ENCODE measurements at regions not wholly inside any gene's neighbourhood (a gene's known extent, or its start where the extent isn't known, plus 50 kb on each side); places are given as distances from the start of the nearest gene placed in this dataset.
"Not testable (repeated sequence)": the region's sequence is repeated elsewhere in the genome, so short reads cannot be mapped to it uniquely, and the experiment has no call there.

DNA sequence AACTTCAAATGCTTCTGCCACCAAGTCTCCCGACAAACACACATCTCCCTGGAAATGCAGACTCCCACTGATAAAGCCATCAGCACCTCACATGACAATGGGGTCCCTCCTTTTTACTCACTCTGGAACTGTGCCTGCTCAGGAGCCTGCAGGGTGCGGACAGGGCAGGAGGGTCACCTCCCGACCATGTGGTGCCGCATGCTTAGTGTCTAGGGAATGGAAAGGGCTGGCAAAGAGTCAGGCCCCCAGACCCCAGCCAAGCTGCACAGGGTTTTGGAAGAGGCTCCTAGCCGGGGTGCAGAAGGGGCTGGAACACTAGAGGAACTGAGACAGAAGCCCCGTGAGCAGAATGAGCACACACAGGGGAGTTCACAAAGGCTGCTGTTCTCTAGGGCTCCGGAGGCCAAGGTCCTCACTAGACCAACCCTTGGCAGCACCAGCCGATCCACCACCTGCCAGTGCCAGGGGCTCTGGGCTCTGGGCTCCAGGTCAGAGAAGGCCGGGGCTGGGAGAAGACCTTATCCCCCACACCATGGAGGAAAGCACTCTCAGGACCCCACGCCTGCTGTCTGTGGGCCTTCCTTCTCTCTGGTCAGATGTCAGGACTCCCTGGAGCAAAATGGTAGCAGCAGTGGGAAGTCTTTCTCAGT lies 125.1 kb upstream of the FGF3 start:
- no peak overlapping the region for H3K27ac ChIP-seq (ENCODE audit: low read length)
- no peaks in the 10 kb centered on the region for H3K27me3 ChIP-seq (ENCODE audit: control insufficient read depth, insufficient read depth, low read length)
- H3K9me3 ChIP-seq (ENCODE audit: control insufficient read depth, low read depth, low read length) = no peaks in the 10 kb centered on the region
- no peak for DNase-seq
- no peaks in the 10 kb centered on the region for H3K36me3 ChIP-seq (ENCODE audit: control insufficient read depth, insufficient read depth, low read length)
- no CpG with 5 or more reads among the region's 10 CpGs for WGBS (ENCODE audit: insufficient coverage, low lambda C conversion rate)
- no peak overlapping the region for H3K4me3 ChIP-seq (ENCODE audit: low read length)
- peaks cover 19% of the 10 kb centered on the region for H3K4me1 ChIP-seq (ENCODE audit: control insufficient read depth, insufficient read depth, low read length)

DNA sequence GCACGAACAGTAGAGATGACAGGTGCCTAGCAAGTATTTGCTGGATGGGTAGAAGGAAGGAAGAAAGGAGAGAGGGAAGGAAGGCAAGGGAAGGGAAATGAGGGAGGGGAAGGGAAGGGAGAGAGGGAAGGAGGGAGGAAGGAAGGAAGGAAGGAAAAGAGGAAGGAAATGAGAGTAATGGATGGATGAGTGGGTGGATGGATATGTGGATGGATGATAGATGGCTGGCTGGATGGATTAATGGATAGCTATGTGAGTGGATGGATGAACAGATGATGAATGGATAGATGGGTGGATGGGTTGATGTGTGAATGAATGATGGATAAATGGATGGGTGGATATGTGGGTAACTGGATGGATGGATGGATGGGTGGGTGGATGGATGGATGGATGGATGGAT lies 125.9 kb upstream of the FGF3 start:
- no peak overlapping the region for H3K4me3 ChIP-seq (ENCODE audit: low read length)
- 89% methylated on average over 1 of the region's 1 CpG for WGBS (ENCODE audit: insufficient coverage, low lambda C conversion rate)
- no peaks in the 10 kb centered on the region for H3K27me3 ChIP-seq (ENCODE audit: control insufficient read depth, insufficient read depth, low read length)
- peaks cover 2% of the 10 kb centered on the region for H3K9me3 ChIP-seq (ENCODE audit: control insufficient read depth, low read depth, low read length)
- no peak for DNase-seq
- H3K27ac ChIP-seq (ENCODE audit: low read length) = no peak overlapping the region
- no peaks in the 10 kb centered on the region for H3K36me3 ChIP-seq (ENCODE audit: control insufficient read depth, insufficient read depth, low read length)
- H3K4me1 ChIP-seq (ENCODE audit: control insufficient read depth, insufficient read depth, low read length) = peaks cover 19% of the 10 kb centered on the region

DNA sequence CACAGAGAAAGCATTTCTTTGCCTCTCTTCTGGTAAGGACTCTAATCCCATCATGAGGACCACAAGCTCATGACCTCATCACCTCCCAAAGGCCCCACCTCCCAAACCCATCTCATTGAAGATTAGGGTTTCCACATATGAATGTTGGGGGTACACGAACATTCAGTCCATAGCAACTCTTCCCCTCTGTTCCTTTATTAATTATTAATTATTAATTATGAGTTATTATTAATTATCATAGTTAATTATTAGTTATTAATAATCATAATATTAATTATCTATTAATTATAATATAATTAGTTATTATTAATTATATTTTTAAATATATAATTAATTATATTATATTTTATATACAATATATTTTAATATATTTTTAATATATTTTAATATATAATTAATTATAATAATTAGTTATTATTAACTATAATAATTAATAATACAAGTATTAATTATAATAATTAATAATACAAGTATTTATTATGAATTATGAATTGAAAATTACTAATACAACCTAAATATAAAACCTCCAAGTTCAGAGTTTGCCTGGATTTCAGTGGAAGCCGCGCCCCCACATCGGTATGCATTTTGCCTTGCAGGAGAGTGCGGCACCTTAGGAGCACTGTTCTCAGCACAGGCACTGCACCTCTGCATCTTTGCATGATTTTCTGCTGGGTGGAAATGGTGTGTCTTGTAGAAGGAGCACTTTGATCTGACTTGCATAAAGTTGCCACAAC lies 128.0 kb upstream of the FGF3 start:
- H3K4me3 ChIP-seq (ENCODE audit: low read length) = no peak overlapping the region
- H3K27ac ChIP-seq (ENCODE audit: low read length) = no peak overlapping the region
- WGBS (ENCODE audit: insufficient coverage, low lambda C conversion rate) = no CpG with 5 or more reads among the region's 5 CpGs
- H3K4me1 ChIP-seq (ENCODE audit: control insufficient read depth, insufficient read depth, low read length) = peaks cover 19% of the 10 kb centered on the region
- no peaks in the 10 kb centered on the region for H3K27me3 ChIP-seq (ENCODE audit: control insufficient read depth, insufficient read depth, low read length)
- peaks cover 5% of the 10 kb centered on the region for H3K9me3 ChIP-seq (ENCODE audit: control insufficient read depth, low read depth, low read length)
- no peak for DNase-seq
- H3K36me3 ChIP-seq (ENCODE audit: control insufficient read depth, insufficient read depth, low read length) = no peaks in the 10 kb centered on the region

DNA sequence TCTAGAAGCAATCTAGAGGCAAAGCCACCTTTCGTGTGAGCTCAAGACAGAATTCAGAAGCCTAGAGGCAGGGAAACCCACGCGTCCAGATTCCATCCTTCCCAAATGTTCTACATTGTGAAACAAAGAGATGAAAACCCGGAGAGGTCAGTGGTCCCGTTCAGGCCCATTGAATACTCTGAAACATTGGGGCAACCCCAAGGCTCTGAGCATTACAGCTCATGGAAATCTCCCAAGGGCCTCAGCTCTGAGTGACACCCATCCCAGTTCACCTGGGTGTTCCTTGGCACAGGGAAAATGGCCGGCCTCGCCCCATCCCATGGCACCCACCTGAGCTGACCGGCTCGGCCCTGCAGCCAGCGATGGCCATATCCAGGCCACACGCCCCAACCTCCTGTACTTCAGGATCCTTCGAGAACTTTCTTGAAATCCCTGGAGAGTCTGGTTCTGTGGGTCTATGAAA lies 128.6 kb upstream of the FGF3 start:
- H3K4me3 ChIP-seq (ENCODE audit: low read length) = no peak overlapping the region
- no CpG with 5 or more reads among the region's 12 CpGs for WGBS (ENCODE audit: insufficient coverage, low lambda C conversion rate)
- H3K27ac ChIP-seq (ENCODE audit: low read length) = no peak overlapping the region
- H3K4me1 ChIP-seq (ENCODE audit: control insufficient read depth, insufficient read depth, low read length) = peaks cover 19% of the 10 kb centered on the region
- H3K27me3 ChIP-seq (ENCODE audit: control insufficient read depth, insufficient read depth, low read length) = no peaks in the 10 kb centered on the region
- H3K36me3 ChIP-seq (ENCODE audit: control insufficient read depth, insufficient read depth, low read length) = no peaks in the 10 kb centered on the region
- peaks cover 5% of the 10 kb centered on the region for H3K9me3 ChIP-seq (ENCODE audit: control insufficient read depth, low read depth, low read length)
- DNase-seq = no peak

DNA sequence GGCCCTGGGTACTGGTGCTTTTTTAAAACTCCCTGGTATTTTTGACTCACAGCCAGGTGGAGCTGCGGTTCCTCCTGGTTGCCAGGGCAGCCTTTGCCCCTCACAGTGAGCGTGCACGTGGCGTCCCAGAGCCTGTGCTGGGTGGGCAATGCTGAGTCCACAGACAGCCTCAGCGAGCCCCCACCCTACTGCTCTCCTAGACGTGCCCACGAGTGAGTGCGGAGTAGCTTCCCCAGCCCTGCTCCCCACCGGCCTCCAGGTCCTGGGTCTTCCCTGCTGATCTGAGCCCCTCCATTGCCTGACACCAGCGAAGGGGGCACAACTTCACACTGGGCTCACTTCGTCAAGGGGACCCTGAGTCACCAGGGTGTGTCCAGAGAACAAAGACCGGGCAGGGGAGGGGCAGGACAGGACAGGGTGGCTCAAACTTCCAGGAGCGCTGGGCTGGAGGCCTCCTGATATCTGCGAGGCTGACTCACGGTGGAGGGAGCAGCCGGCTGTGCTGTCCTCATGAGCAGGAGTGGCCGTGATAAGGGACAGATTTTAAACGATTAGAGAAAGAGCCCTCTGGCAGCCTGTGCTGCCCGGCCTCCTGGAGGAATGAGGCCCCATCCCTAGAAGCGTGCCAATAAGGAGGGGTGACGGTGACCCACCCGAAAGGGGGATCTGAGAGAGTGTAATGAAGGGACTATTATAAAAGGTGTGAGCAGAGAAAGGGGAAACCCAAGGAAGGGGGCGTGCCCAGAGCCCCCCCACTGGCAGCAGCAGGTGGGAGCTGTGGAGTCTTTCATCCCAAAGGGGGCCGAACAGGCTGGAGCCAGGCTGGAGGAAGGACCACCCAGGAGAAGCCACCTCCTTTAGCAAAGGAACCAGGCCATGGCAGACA lies 129.3 kb upstream of the FGF3 start:
- peaks cover 19% of the 10 kb centered on the region for H3K4me1 ChIP-seq (ENCODE audit: control insufficient read depth, insufficient read depth, low read length)
- no peak overlapping the region for H3K4me3 ChIP-seq (ENCODE audit: low read length)
- peaks cover 5% of the 10 kb centered on the region for H3K9me3 ChIP-seq (ENCODE audit: control insufficient read depth, low read depth, low read length)
- no peaks in the 10 kb centered on the region for H3K36me3 ChIP-seq (ENCODE audit: control insufficient read depth, insufficient read depth, low read length)
- H3K27me3 ChIP-seq (ENCODE audit: control insufficient read depth, insufficient read depth, low read length) = no peaks in the 10 kb centered on the region
- peak overlapping the region; percentile 4 for H3K27ac ChIP-seq (ENCODE audit: low read length)
- WGBS (ENCODE audit: insufficient coverage, low lambda C conversion rate) = no CpG with 5 or more reads among the region's 24 CpGs
- DNase-seq = peak; percentile 89 to 93

- WGBS (ENCODE audit: insufficient coverage, low lambda C conversion rate) = no CpG with 5 or more reads among the region's 6 CpGs
- no peaks in the 10 kb centered on the region for H3K27me3 ChIP-seq (ENCODE audit: control insufficient read depth, insufficient read depth, low read length)
- peaks cover 5% of the 10 kb centered on the region for H3K9me3 ChIP-seq (ENCODE audit: control insufficient read depth, low read depth, low read length)
- H3K36me3 ChIP-seq (ENCODE audit: control insufficient read depth, insufficient read depth, low read length) = no peaks in the 10 kb centered on the region
- no peak overlapping the region for H3K4me3 ChIP-seq (ENCODE audit: low read length)
- no peak overlapping the region for H3K27ac ChIP-seq (ENCODE audit: low read length)
- peak; percentile 61 to 67 for DNase-seq
- peaks cover 19% of the 10 kb centered on the region for H3K4me1 ChIP-seq (ENCODE audit: control insufficient read depth, insufficient read depth, low read length)
Measured at GRCh38 chr11:69949327-69949726, 128.8 kb upstream of the ANO1 start.

DNA sequence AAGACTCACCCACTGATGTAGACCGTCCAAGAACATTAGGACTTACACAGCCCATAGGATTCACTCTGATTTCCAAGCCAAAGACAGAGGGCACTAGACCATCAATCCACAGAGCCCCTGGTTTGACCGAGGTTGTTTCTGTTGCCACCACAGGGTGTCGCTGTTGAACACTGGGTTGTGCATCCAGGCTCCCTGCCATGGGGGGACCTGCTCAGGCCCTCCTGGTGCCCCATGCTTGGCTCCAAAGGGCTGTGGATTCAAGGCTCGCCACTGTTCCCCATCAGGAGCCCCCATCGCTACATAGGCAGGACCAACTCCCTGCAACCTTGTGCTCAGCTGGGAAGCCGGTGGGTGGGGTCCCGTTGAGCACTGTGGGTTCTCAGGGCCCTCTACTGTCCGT lies 128.0 kb upstream of the ANO1 start:
- H3K9me3 ChIP-seq (ENCODE audit: control insufficient read depth, low read depth, low read length) = peaks cover 5% of the 10 kb centered on the region
- peaks cover 19% of the 10 kb centered on the region for H3K4me1 ChIP-seq (ENCODE audit: control insufficient read depth, insufficient read depth, low read length)
- H3K27ac ChIP-seq (ENCODE audit: low read length) = no peak overlapping the region
- DNase-seq = no peak
- no peaks in the 10 kb centered on the region for H3K27me3 ChIP-seq (ENCODE audit: control insufficient read depth, insufficient read depth, low read length)
- H3K36me3 ChIP-seq (ENCODE audit: control insufficient read depth, insufficient read depth, low read length) = no peaks in the 10 kb centered on the region
- no peak overlapping the region for H3K4me3 ChIP-seq (ENCODE audit: low read length)
- WGBS (ENCODE audit: insufficient coverage, low lambda C conversion rate) = no CpG with 5 or more reads among the region's 8 CpGs

DNA sequence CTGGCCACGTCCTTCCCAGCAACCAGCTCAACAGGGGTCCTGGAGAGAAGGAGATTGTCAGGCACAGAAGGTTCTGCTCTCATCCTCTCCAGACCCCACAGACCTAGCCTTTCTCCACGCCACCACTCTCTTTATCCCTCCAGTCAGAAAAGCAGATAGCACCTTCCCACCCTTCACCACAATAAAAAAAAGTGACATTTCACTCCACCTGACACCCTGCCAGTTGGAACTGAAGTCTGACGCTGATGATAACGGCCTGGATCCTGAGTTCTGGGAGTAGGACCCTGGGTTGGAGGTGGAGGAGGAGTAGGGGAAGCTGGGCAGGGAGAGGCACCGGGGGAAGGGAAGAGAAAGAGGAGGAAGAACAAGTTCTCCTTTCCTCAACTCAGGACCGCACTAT lies 127.5 kb upstream of the ANO1 start:
- peaks cover 5% of the 10 kb centered on the region for H3K9me3 ChIP-seq (ENCODE audit: control insufficient read depth, low read depth, low read length)
- H3K4me1 ChIP-seq (ENCODE audit: control insufficient read depth, insufficient read depth, low read length) = peaks cover 19% of the 10 kb centered on the region
- no peak overlapping the region for H3K4me3 ChIP-seq (ENCODE audit: low read length)
- no peaks in the 10 kb centered on the region for H3K36me3 ChIP-seq (ENCODE audit: control insufficient read depth, insufficient read depth, low read length)
- H3K27ac ChIP-seq (ENCODE audit: low read length) = no peak overlapping the region
- no peaks in the 10 kb centered on the region for H3K27me3 ChIP-seq (ENCODE audit: control insufficient read depth, insufficient read depth, low read length)
- no peak for DNase-seq
- WGBS (ENCODE audit: insufficient coverage, low lambda C conversion rate) = no CpG with 5 or more reads among the region's 6 CpGs

DNA sequence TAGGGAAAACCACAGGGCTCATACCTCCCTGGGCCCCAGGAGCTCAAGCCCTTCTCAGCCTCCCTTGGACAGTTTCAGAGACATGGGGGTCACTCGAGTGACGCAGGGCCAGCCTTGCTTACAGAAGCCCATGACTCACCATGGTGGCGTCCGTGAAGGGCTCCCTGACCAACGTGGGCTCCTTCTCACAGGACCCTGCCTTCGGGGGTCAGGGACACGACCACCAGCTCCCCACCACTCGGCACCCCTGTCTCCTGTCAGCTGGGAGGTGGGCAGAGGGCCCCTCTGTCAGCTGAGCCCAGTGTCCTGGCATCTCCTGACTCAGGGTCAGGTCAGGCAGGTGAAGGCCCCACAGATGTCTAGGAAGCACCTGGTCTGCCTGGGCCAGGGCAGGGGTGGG lies 126.3 kb upstream of the ANO1 start:
- Histone ChIP-seq H3K27ac (ENCODE audit: low read length) (no peak overlapping the region), H3K9me3 (ENCODE audit: control insufficient read depth, low read depth, low read length) (peaks cover 5% of the 10 kb centered on the region), H3K4me1 (ENCODE audit: control insufficient read depth, insufficient read depth, low read length) (peaks cover 19% of the 10 kb centered on the region), H3K27me3 (ENCODE audit: control insufficient read depth, insufficient read depth, low read length) (no peaks in the 10 kb centered on the region), H3K36me3 (ENCODE audit: control insufficient read depth, insufficient read depth, low read length) (no peaks in the 10 kb centered on the region), H3K4me3 (ENCODE audit: low read length) (no peak overlapping the region)
- no peak for DNase-seq
- no CpG with 5 or more reads among the region's 8 CpGs for WGBS (ENCODE audit: insufficient coverage, low lambda C conversion rate)

GRCh38 chr11:69952229-69952975 lies 125.7 kb upstream of the ANO1 start:
- no CpG with 5 or more reads among the region's 18 CpGs for WGBS (ENCODE audit: insufficient coverage, low lambda C conversion rate)
- peaks cover 19% of the 10 kb centered on the region for H3K4me1 ChIP-seq (ENCODE audit: control insufficient read depth, insufficient read depth, low read length)
- not testable (repeated sequence) for H3K27me3 ChIP-seq (ENCODE audit: control insufficient read depth, insufficient read depth, low read length); H3K4me3 ChIP-seq (ENCODE audit: low read length); DNase-seq; H3K9me3 ChIP-seq (ENCODE audit: control insufficient read depth, low read depth, low read length); H3K27ac ChIP-seq (ENCODE audit: low read length); H3K36me3 ChIP-seq (ENCODE audit: control insufficient read depth, insufficient read depth, low read length)

All from large intestine (tissue), 3 donors.